Gastrocnemius medialis (tissue), 4 donors: ENCODE measurements at regions not wholly inside any gene's neighbourhood (a gene's known extent, or its start where the extent isn't known, plus 50 kb on each side); places are given as distances from the start of the nearest gene placed in this dataset.

Experiments used
- POLR2A ChIP-seq, 2 donors: fragments of 450-650 bp; IDR thresholded peaks; one replicate each; pipeline ENCODE4 v1.6.1; 2017; ENCODE audit warnings: antibody characterized with exemption in 2 of 2, mild to moderate bottlenecking in 2 of 2, moderate library complexity in 2 of 2
- TF ChIP-seq, protein P1 (sequence below), 5 experiments: fragments of 450-650 bp in 3 of 5; fragments of 200-600 bp in 2 of 5; sonication (generic) in 2 of 5; IDR thresholded peaks in 4 of 5; conservative IDR thresholded peaks in 1 of 5; 1 replicate in 4 of 5; 2 replicates in 1 of 5; pipeline ENCODE4 v1.5.1; 2016 to 2019; ENCODE audit warnings: antibody characterized with exemption in 5 of 5, mild to moderate bottlenecking in 3 of 5, moderate library complexity in 3 of 5

DNA sequence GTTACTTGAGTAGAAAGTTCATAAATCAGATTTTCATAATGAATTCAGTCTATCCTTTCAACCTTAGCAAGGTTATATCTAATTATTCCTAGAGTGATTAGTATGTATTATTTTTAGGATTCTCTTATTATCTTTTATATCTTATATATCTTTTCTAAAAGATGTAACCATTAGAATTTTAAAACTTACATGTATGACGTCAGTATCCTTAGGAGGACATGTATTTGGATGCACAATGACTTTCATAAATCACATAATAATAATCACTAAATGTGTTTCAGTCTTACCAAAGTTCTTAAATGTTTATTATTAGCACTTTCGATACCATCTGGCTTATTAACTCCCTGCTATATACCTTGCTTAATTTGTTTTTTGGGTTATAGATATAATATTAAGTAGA lies 1400.5 kb upstream of the IGFBP7 start:
- TF ChIP-seq, protein P1, sequence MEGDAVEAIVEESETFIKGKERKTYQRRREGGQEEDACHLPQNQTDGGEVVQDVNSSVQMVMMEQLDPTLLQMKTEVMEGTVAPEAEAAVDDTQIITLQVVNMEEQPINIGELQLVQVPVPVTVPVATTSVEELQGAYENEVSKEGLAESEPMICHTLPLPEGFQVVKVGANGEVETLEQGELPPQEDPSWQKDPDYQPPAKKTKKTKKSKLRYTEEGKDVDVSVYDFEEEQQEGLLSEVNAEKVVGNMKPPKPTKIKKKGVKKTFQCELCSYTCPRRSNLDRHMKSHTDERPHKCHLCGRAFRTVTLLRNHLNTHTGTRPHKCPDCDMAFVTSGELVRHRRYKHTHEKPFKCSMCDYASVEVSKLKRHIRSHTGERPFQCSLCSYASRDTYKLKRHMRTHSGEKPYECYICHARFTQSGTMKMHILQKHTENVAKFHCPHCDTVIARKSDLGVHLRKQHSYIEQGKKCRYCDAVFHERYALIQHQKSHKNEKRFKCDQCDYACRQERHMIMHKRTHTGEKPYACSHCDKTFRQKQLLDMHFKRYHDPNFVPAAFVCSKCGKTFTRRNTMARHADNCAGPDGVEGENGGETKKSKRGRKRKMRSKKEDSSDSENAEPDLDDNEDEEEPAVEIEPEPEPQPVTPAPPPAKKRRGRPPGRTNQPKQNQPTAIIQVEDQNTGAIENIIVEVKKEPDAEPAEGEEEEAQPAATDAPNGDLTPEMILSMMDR (IDR thresholded peaks at IDR 0.05 in 4 of 5, conservative IDR thresholded peaks at IDR 0.05 in 1 of 5): no peak
- no peak for TF ChIP-seq POLR2A (IDR thresholded peaks at IDR 0.05)
